ENCODE measurements at regions not wholly inside any gene's neighbourhood (a gene's known extent, or its start where the extent isn't known, plus 50 kb on each side); places are given as distances from the start of the nearest gene placed in this dataset.

- H3K27ac ChIP-seq: no peak overlapping the region
- no peak overlapping the region for H3K4me3 ChIP-seq
- intact Hi-C loops (cut with DNase I): no loop called here
- TF ChIP-seq CTCF (IDR thresholded peaks at IDR 0.05): no peak
- no peaks in the 10 kb centered on the region for H3K27me3 ChIP-seq
- H3K9me3 ChIP-seq: no peaks in the 10 kb centered on the region
- no peaks in the 10 kb centered on the region for H3K36me3 ChIP-seq
- DNase-seq (ENCODE audit: extremely low spot score in 2 of 2): no peak
- no peaks in the 10 kb centered on the region for H3K4me1 ChIP-seq
Observed at GRCh38 chr5:17769277-17769676, 135.0 kb downstream of the TAF11L14 start.

GRCh38 chr5:17772232-17772631 is 138.0 kb downstream of the TAF11L14 start:
- no peaks in the 10 kb centered on the region for H3K4me1 ChIP-seq
- H3K27me3 ChIP-seq: no peaks in the 10 kb centered on the region
- no peak for TF ChIP-seq POLR2AphosphoS5 (IDR thresholded peaks at IDR 0.05; ENCODE audit: insufficient read depth in 1 of 2, low read depth in 1 of 2)
- no peak for TF ChIP-seq POLR2A (IDR thresholded peaks at IDR 0.05)
- TF ChIP-seq CTCF (IDR thresholded peaks at IDR 0.05): no peak
- no peaks in the 10 kb centered on the region for H3K9me3 ChIP-seq
- intact Hi-C loops (cut with DNase I): no loop called here
- no peak overlapping the region for H3K4me3 ChIP-seq
- H3K36me3 ChIP-seq: no peaks in the 10 kb centered on the region
- DNase-seq (ENCODE audit: extremely low spot score in 2 of 2): no peak
- H3K27ac ChIP-seq: no peak overlapping the region

DNA sequence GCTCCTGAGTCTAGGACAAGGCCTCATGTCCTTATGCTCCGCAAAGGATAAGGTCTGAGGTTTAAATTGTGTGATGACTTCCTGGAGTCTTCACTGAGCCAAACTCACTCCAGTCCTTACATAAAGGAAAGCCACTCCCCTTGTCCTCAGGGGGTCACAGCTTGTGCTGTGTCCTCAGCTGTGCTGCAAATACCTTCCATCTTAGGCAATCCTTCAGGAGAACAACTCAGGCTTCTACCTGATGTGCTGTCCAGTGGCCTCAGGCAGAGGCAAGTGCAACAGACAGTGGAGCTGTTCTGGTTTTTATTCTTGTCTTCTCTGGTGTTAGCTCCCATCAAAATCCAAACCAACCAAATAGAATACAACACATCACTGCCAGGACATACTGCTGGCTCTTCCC is 151.5 kb downstream of the TAF11L14 start:
- Histone ChIP-seq H3K4me1 (no peaks in the 10 kb centered on the region), H3K4me3 (no peak overlapping the region), H3K9me3 (no peaks in the 10 kb centered on the region), H3K27me3 (no peaks in the 10 kb centered on the region), H3K27ac (no peak overlapping the region), H3K36me3 (no peaks in the 10 kb centered on the region)
- DNase-seq (ENCODE audit: extremely low spot score in 2 of 2): no peak
- TF ChIP-seq CTCF (IDR thresholded peaks at IDR 0.05) (no peak), POLR2AphosphoS5 (IDR thresholded peaks at IDR 0.05; ENCODE audit: insufficient read depth in 1 of 2, low read depth in 1 of 2) (no peak), POLR2A (IDR thresholded peaks at IDR 0.05) (no peak)
- intact Hi-C loops (cut with DNase I): no loop called here

- H3K27ac ChIP-seq: no peak overlapping the region
- H3K36me3 ChIP-seq: no peaks in the 10 kb centered on the region
- no peaks in the 10 kb centered on the region for H3K9me3 ChIP-seq
- intact Hi-C loops (cut with DNase I): no loop called here
- H3K4me3 ChIP-seq: no peak overlapping the region
- no peaks in the 10 kb centered on the region for H3K27me3 ChIP-seq
- H3K4me1 ChIP-seq: no peaks in the 10 kb centered on the region
- DNase-seq (ENCODE audit: extremely low spot score in 2 of 2): no peak
- TF ChIP-seq POLR2A (IDR thresholded peaks at IDR 0.05) (no peak), CTCF (IDR thresholded peaks at IDR 0.05) (no peak), POLR2AphosphoS5 (IDR thresholded peaks at IDR 0.05; ENCODE audit: insufficient read depth in 1 of 2, low read depth in 1 of 2) (no peak)
Observed at GRCh38 chr5:17788351-17788750, 154.1 kb downstream of the TAF11L14 start.

DNA sequence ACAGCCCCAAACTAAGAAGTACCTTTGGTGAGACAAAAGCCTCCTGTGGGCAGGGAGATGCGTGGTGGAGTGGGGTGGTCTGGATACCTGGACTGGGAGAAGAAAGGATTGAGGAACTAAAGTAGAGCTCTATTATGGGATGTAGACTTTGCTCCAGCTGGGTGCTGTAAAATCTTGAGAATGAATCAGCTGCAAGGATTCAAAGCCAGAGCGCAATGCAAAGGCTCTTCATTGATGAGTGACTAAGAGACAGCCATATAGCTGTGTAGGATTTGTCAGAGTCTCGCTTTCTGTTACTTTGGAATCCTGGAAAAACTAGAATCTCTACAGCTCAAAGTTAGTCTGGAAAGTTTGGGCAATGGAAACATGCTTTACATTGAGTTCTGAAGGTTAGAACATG is 159.9 kb downstream of the TAF11L14 start:
- Histone ChIP-seq H3K4me3 (no peak overlapping the region), H3K4me1 (no peaks in the 10 kb centered on the region), H3K27me3 (no peaks in the 10 kb centered on the region), H3K9me3 (no peaks in the 10 kb centered on the region), H3K36me3 (no peaks in the 10 kb centered on the region), H3K27ac (no peak overlapping the region)
- no peak for DNase-seq (ENCODE audit: extremely low spot score in 2 of 2)
- intact Hi-C loops (cut with DNase I): no loop called here
- no peak for TF ChIP-seq POLR2A (IDR thresholded peaks at IDR 0.05)

- Histone ChIP-seq H3K36me3 (no peaks in the 10 kb centered on the region), H3K4me3 (no peak overlapping the region), H3K9me3 (no peaks in the 10 kb centered on the region), H3K27me3 (no peaks in the 10 kb centered on the region), H3K4me1 (no peaks in the 10 kb centered on the region), H3K27ac (no peak overlapping the region)
- intact Hi-C loops (cut with DNase I): no loop called here
- TF ChIP-seq POLR2AphosphoS5 (IDR thresholded peaks at IDR 0.05; ENCODE audit: insufficient read depth in 1 of 2, low read depth in 1 of 2) (no peak), POLR2A (IDR thresholded peaks at IDR 0.05) (no peak), CTCF (IDR thresholded peaks at IDR 0.05) (no peak)
- DNase-seq (ENCODE audit: extremely low spot score in 2 of 2): no peak
Observed at GRCh38 chr5:17794815-17795214, 160.6 kb downstream of the TAF11L14 start.

Data from vagina (tissue), 2 donors.